ENCODE measurements at regions not wholly inside any gene's neighbourhood (a gene's known extent, or its start where the extent isn't known, plus 50 kb on each side); places are given as distances from the start of the nearest gene placed in this dataset.
A peak's percentile ranks its signal among the peaks of the same experiment; 100 is the strongest.
"Not testable (repeated sequence)": the region's sequence is repeated elsewhere in the genome, so short reads cannot be mapped to it uniquely, and the experiment has no call there.

DNA sequence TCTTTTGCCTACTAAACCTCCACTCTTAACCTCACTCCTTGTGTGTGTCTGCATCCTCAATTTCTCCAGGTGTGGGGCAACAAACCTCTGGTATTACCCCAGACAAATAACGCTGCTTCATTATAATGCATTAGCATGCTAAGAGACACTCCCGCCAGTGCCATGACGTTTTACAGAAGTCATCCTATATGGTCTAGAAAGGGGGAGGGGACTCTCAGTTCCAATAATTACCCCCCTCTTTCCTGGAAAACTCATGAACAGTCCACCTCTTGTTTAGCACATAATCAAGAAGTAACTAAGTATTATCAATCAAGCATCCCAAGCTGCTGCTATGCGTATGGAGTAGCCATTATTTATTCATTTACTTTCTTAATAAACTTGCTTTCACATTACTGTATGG lies 364.5 kb downstream of the TYW1 start:
- DNase-seq = no peak

DNA sequence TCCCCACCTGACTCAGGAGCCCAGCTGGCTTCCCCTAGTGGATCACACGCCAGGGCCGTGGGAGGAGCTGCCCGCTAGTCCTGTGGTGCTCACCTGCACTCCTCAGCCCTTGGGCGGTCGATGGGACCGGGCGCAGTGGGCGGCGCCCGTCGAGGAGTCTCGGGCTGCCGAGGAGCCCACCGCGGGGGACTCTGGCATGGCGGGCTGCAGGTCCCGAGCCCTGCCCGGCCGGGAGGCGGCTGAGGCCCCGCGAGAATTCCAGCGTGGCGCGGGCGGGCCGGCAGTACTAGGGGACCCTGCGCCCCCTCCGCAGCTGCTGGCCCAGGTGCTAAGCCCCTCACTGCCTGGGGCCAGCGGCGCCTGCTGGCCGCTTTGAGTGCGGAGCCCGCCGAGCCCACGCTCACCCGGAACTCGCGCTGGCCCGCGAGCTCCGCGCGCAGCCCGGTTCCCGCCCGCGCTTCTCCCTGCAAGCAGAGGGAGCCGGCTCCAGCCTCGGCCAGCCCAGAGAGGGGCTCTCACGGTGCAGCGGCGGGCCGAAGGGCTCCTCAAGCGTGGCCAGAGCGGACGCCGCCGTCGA lies 367.9 kb downstream of the TYW1 start:
- no peak for DNase-seq

DNA sequence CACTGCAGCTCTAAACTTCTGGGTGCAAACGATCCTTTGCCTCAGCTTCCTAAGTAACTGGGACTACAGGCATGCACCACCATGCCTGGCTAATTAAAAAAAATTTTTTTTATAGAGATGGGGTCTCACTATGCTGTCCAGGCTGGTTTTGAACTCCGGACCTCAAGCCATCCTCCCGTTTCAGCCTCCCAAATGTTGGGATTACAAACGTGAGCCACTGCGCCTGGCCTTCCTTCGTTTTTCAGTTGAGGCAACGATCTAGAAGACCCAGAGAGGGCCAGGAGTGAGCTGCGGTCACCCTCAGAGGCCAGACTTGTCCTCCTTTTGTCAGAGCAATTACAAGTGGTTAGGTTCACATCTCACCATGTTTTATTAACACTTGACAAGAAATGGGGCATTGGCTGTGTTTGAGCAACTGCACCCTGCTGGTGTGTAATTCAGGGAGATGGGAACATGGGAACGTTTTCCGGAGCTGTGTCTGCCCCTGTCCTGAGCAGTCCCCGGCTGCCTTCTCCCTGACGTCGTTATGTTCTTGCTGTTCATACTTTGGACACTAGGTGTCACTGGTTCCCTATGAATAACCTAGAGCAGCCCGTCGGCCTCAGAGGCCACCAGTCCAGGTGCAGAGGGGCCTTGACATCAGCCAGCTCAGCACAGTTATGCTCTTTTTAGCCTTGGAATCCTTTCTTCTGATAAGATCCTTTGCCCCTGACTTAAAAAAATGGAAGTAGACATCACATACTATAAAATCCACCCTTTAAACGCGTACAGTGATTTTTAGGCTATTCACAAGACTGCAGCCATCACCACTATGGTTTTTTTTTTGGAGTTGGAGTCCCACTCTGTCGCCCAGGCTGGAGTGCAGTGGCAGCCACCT lies 375.0 kb downstream of the TYW1 start:
- DNase-seq = peak; percentile 81

DNA sequence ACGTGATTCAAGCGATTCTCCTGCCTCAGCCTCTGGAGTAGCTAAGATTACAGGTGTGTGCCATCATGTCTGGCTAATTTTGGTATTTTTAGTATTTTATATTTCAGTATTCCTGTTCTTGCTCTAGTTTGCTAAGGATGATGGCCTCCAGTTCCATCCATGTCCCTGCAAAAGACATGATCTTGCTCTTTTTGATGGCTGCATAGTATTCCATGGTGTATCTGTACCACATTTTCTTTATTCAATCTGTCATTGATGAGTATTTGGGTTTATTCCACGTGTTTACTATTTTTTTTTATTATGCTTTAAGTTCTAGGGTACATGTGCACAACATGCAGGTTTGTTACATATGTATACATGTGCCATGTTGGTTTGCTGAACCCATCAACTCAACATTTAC lies 376.8 kb downstream of the TYW1 start:
- DNase-seq = not testable (repeated sequence)

DNA sequence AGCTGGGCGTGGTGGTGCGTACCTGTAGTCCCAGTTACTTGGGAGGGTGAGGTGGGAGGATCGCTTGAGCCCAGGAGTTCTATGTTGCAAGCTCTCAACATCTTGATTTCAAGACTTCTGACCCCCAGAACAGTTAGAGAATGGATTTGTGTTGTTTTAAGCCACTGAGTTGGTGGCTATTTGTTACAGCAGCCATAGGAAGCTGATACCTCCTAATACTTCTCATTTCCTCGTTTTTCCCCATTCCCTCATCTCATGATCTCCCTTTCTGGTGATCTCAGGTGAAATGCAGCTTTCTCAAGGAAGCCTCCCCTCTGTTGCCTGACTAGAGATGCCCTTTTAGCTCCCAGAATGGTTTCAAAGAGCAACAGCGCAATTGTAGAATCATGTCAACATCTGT lies 378.8 kb downstream of the TYW1 start:
- DNase-seq = no peak

DNA sequence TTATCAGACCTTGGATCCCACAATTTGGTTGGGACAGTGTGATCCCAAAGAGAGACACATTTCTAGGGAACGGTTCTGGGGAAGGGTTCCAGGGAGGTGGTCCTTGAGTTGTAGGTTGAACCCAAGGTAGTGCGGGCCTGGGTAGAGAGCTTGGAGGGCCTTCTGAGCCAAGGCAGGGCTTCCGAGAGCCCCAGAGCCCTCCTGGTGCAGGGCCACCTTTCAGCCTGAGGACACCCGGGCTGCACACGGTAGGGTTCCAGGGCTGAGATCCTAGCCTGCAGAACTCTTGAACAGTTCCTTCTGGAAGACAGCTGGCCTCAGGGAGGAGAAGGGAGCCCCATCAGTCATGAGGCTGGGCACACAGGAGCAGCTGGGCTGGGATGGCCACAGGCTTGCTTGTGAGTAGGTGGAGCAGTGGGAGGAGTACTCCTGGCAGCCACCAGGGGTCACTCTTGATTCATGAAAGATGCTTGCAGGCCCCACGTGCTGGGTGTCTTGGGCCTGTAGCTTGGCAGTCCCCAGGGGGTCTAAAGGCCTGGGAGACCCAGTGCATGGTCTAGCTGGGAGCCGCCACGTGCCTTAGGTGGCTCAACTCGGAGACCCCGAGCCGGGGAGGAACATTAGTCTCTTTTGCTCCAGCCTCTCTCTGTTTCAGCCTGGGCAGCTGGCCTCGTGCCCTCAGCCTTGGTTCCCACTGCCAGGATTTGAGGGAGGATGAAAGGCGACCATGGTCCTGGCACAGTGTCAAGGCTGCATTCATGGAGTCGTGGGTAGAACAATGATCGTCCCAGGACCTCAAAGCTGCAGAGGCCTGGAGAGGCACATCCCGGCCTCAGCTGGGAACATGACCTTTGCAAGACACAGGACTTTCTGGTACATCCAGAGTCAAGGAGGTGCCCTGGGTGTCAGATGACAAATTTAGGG lies 381.6 kb downstream of the TYW1 start:
- peak; percentile 87 for DNase-seq

DNA sequence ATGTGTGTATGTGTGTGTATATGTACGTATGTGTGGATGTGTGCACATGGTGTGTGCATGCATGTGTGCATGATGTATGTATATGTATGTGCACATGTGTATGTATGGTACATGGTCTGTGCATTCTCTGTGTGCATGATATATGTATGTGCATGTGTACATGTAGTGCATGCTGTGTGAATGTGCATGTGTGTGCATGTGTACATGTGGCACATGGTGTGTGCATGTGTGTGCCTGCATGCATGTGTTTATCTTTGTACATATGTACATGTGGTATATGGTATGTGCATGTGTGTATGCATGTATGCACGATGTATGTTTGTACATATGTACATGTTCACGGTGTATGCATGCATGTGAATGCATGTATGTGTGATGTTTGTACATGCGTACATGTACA lies 383.7 kb downstream of the TYW1 start:
- no peak for DNase-seq

DNA sequence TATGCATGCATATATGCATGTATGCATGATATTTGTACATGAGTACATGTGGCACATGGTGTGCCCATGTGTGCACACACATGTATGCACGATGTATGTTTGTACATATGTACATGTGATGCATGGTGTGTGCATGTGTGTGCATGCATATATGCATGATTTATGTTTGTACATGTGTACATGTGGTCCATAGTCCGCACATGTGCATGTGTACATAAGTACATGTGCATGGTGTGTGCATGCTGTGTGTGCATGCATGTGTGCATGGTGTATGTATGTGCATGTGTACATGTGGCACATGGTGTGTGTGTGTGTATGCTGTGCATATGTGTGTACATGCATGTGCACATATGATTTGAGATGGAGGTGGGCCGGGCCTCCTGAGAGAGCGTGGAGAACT lies 384.2 kb downstream of the TYW1 start:
- DNase-seq = no peak

DNA sequence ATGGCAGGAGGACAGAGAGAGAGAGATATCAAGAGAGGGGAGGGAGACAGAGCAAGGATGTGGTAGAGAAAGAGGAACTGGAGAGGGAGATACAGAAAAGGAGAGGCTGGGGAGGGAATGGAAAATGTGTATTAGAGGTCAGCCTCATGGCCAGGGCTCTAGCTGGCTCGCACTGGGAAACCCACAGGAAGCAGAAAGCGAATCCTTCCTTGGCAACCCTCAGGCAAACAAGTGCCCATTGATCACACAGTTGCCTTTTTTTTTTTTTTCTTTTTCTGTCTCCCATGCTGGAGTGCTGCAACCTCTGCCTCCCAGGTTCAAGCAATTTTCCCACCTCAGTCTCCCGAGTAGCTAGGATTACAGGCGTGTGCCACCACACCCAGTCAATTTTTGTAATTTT lies 391.2 kb downstream of the TYW1 start:
- DNase-seq = no peak

DNA sequence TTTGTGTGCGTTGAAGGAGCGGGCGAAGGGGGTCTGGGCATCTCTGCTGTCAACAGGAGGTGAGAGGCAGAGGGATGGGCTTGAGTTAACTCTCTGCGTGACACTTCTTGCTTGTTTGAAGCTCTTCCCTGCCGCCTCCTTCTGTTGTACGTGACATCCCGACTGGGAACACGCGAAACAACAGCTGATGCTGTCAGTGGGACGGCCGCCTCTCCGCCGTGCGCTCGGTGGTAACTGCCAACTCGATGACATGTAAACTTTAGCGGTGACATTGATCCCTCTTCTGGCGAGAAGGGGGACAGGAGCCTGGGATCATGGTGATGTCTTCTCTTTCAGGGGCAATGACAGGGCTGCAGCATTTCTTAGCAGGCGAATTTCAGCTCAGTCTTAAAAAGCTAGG lies 394.5 kb downstream of the TYW1 start:
- DNase-seq = no peak

DNA sequence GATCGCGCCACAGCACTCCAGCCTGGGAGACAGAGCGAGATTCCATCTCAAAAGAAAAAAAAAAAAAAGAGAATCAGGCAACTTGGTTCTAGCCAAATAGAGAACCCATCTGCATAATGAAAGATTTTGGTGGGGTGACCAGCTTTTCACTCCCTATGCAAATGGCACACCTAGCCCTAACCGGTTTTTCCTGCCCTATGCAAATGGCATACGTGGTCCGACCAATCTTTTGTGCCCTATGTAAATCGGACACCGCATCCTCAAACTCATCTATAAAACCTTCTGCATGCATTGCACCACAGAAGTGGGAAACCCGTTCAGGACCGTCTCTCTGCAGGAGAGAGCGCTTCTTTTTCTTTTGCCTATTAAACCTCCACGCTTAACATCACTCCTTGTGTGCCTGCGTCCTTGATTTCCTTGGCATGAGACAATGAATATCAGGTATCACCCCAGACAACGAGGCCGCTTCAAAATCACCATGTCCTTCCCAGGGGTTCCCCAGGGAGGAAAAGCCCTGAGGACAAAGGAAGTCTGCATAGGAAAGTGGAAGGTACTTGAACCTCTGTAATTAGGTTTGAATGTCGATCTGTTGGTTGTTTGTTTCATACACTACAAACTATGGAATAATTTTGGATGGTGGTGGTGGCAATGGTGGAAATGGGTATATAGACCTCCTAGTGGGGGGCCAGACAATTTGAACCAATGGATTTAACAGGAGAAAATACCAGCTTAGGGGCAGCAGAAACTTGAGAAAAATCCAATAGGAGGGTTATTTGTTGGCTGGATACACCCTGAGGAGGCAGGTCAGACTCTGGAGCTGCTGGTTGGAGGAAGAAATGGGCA lies 396.2 kb downstream of the TYW1 start:
- DNase-seq = peak; percentile 24

DNA sequence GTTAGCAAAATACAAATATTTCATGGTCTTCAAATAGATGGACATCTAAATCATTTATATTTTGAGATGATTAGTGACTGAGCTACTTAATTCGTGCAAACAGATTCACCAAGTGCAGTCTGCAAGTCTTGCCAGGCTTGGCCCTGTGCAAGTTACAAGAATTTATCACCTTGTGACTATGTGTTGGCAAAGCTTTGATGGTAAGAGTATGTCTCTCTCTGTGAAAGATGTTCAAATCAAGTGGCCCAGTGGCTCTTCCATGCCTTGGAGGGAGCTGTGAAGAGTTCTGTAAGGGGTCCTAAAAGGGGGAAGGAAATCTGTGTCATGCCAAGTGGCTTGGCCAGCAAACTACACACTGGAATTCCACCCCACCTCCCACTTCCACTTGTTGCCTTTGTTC lies 397.3 kb downstream of the TYW1 start:
- DNase-seq = no peak

DNA sequence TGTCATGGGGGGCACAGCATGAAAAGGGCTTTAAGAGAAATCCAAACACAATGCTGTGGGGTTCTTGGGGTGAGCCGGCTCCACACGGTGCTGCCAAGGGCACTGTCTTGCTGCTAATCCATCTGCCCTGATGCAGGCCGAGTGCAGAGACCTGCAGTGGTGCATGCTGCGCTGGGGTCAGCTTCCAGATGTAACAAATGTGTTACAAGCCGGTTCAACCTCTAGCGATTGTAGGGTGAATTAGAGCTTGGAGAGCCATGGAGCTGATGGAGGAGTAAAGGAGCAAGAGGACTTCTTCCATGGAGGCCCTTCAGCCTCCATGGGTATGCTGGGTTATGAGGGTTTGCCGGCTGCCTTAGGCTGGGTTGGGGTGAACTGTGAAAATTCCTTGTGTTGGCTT lies 402.3 kb downstream of the TYW1 start:
- no peak for DNase-seq

DNA sequence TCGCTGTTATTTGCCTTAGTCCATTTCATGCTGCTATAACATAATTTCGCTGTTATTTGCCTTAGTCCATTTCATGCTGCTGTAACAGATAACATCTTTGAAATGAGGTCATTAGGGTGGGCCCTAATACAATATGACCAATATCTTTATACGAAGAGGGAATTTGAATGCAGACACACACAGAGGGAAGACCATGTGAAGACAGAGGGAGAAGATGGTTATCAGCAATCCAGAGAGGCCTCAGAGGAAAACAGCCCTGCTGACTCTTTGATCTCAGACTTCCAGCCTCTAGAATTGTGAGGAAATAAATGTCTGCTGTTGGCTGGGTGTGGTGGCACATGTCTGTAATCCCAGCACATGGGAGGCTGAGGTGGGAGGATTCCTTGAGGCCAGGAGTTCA lies 404.9 kb downstream of the TYW1 start:
- DNase-seq = no peak

DNA sequence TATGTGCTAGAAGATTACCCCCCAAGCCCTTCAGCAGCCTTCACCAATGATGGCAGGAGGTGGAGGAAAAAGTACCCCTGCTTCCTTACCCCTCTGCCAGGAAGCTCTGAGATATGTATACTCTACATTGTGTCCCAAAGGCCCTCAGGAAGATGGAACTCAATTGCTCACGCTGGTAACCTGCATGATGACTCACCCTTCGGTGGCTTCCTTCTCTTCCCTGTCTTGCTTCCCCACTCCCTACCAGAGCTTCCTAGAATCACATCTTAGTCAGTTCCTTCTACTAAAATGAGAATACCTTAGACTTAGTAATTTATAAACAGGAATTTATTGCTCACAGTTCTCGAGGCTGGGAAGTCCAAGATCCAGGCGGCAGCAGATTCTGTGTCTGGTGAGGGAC lies 405.6 kb downstream of the TYW1 start:
- no peak for DNase-seq

DNA sequence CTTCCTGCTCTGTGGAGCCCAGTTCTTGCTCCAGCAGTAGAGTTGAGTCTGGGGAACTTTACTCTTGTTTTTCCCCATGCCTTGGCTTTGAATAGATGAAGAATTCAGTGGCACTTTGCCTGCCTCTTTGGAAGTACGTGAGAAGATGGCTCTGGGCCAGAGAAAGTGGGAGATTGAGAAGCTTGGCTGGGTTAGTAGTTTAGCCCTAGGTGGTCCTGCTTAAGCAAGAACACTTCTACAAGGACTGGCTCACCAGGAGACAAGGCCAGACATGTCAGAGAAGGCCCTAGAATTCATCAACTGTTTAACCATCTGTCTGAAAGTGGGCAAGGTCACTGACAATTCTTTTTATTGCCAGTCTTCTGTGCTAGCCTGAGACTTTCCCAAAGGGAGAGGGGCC lies 410.3 kb downstream of the TYW1 start:
- peak; percentile 47 for DNase-seq

DNA sequence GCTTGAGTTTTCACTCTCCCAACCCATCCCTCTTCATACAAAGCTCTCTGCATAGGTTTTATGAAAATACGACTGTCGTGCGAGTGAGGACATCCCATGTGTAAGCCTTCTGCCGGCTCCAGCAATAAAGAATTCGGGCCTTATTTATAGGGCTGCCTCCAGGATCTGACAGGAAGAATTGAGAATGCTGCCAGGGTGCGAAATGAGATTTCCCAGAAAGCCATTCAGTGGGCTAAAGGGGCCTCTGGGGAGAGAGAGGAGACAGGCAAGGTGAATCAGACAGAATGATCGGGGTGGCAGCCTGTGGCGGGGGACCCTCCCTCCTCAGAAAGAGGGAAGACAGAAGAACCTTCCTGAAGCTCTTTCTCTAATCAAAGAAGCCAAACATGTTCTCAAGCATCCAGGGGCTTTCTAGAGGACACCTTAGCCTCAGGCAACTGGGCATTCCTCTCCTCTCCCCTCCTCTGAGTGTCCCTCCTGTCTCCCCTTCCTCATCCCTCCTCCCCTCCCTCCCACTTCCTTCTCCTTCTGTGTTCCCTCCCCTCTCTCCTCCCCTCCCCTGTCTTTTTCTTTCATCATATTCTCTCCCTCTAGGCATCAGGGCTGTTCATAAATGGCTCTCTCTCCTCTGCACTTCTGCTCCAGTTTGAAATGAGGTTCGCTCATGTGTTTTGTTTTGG lies 410.9 kb downstream of the TYW1 start:
- DNase-seq = no peak

DNA sequence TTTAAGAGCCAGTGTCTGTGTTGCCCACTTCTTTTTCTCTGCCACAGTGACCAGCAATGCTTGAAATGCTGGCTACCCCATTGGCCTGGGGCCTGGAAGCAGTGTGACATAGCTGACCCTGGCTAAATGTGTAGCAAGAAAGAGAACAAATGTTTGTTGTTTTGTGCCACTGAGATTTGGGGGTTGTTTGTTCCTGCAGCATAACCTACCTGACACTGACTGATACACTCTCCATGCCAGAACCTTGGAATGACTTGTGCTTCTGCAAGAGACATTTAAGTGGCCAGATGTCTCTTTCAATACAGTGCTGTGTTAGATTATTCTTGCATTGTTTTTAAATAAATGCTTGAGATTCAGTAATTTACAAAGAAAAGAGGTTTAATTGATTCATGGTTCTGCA lies 411.5 kb downstream of the TYW1 start:
- no peak for DNase-seq

DNA sequence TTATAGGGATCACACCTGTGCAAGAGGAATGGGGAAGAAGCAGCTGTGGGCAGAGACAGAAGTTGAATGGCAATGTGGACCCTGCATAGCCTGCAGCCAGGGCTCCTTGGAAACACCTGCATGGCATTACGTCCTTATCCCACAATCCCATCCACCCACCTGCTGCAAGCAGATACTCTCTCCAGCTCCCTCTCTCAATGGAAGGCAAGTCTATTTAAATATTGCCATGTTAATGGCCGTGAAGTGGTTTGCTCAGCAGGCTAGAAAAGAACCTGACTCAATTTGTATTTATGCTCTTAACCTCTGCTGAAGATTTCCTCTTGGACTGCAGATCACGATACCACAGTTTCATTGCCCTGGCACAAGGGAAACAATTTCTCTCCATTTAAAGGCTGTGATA lies 417.0 kb downstream of the TYW1 start:
- no peak for DNase-seq

DNA sequence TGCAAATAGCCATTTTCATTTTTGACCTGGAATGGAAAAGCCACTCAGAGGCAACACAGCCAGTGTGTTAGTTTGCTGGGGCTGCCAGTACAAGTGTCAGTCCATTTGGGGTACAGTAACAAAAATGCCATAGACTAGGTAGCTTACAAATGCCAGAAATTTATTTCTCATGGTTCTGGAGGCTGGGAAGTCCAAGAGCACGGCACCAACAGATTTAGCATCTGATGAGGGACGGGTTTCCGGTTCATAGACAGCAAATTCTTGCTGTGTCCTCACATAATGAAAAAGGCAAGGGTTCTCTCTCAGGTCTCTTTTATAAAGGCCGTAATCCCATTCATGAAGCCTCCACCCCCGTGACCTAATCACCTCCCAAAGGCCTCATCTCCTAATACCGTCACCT lies 418.2 kb downstream of the TYW1 start:
- DNase-seq = no peak

DNA sequence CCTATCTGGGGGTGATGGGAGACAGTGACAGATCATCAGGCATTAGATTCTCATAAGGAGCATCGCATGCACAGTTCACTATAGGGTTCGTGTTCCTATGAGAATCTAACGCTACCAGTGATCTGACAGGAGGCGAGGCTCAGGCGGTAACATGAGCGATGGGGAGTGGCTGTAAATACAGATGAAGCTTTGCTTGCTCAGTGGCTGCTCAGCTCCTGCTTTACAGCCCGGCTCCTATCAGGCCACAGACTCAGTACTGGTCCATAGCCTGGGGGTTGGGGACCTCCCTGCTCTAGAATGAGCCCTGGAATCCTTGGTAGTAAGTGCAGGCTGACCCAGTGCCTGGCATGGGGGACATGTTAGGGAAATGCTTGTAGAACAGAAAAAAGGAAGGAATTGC lies 426.0 kb downstream of the TYW1 start:
- DNase-seq = no peak

DNA sequence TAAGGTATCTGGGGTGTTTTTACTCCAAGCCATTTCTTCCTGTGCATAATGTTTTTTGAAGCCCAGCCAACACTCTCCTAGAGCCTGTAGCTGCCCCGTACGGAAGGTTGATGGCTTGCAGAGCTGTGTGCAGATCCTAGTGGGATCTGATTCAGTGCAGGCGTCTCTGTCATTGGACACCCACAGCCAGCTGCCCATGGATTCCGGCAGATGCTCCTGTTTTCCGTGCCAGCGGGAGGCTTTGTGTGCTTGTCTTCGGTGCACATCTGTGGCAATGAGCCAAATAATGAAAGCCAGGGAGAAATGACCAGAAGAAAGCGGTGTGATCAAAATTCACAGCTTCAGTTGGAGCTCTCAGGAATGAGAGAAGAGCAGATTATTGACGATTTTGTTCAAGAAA lies 426.4 kb downstream of the TYW1 start:
- peak; percentile 82 for DNase-seq

All from NCI-H2171 (cell line).